BJ (cell line): ENCODE measurements at regions not wholly inside any gene's neighbourhood (a gene's known extent, or its start where the extent isn't known, plus 50 kb on each side); places are given as distances from the start of the nearest gene placed in this dataset.

Experiments
- CTCF ChIA-PET: fragments of 350-600 bp; formaldehyde crosslinking; extraction: SDS; loops from one replicate; lab custom pipeline; 2021; ENCODE audit warnings: antibody characterized with exemption, inconsistent platforms; lab: Yijun Ruan, JAX
- POLR2A ChIA-PET: fragments of 300-600 bp; sonication (Branson Sonifier 250); formaldehyde crosslinking; extraction: SDS; loops from one replicate; lab custom pipeline; 2021; ENCODE audit warnings: antibody characterized with exemption; lab: Charles Lee
- DNase-seq: peaks from one replicate; pipeline ENCODE4 v3.0.0-alpha.2; 2011; ENCODE audit warnings: low read depth
- H3K27me3 ChIP-seq: 2 replicates; pipeline ENCODE4 v1.6.0; 2011; ENCODE audit warnings: low read length; ENCODE audit not compliant: control insufficient read depth, insufficient read depth
- H3K36me3 ChIP-seq: 2 replicates; pipeline ENCODE4 v1.5.1; 2011; ENCODE audit warnings: low read length; ENCODE audit not compliant: control insufficient read depth, insufficient read depth
- H3K4me3 ChIP-seq: 2 replicates; pipeline ENCODE4 v1.5.1; 2011; ENCODE audit warnings: low read depth, mild to moderate bottlenecking, control low read depth, low read length
- CTCF ChIP-seq: IDR thresholded peaks from 2 replicates; pipeline ENCODE4 v1.5.1; 2011; ENCODE audit warnings: low read depth, mild to moderate bottlenecking, control low read depth, inconsistent platforms, low read length, moderate library complexity; ENCODE audit not compliant: insufficient read depth

- POLR2A ChIA-PET = no interaction called here
- no peak overlapping the region for H3K4me3 ChIP-seq
Measured at GRCh38 chr6:104256646-104257045, 603.1 kb downstream of the HACE1 start.

GRCh38 chr6:104253236-104253635 lies 606.5 kb downstream of the HACE1 start:
- Histone ChIP-seq H3K27me3 (no peaks in the 10 kb centered on the region), H3K4me3 (no peak overlapping the region), H3K36me3 (no peaks in the 10 kb centered on the region)
- POLR2A ChIA-PET = no interaction called here
- DNase-seq = no peak
- CTCF ChIA-PET = no interaction called here
- no peak for TF ChIP-seq CTCF

More at GRCh38 chr6:104256646-104257045, 603.1 kb downstream of the HACE1 start:
- DNase-seq = no peak
- Histone ChIP-seq H3K36me3 (no peaks in the 10 kb centered on the region), H3K27me3 (no peaks in the 10 kb centered on the region)
- CTCF ChIA-PET = interaction anchor here (0.9 kb wide), 1 partner anchor 12 kb away, joined by 3 read pairs; no protein-coding TSS in a partner anchor
- TF ChIP-seq CTCF = no peak

- Histone ChIP-seq H3K4me3 (no peak overlapping the region), H3K36me3 (no peaks in the 10 kb centered on the region), H3K27me3 (no peaks in the 10 kb centered on the region)
- DNase-seq = no peak
- ChIA-PET POLR2A (no interaction called here), CTCF (no interaction called here)
- no peak for TF ChIP-seq CTCF
Measured at GRCh38 chr6:104252276-104252675, 607.4 kb downstream of the HACE1 start.

GRCh38 chr6:104251651-104252050 lies 608.1 kb downstream of the HACE1 start:
- ChIA-PET CTCF (no interaction called here), POLR2A (no interaction called here)
- H3K27me3 ChIP-seq = no peaks in the 10 kb centered on the region
- no peaks in the 10 kb centered on the region for H3K36me3 ChIP-seq
- no peak for TF ChIP-seq CTCF
- DNase-seq = no peak
- no peak overlapping the region for H3K4me3 ChIP-seq

- TF ChIP-seq CTCF = no peak
- ChIA-PET POLR2A (no interaction called here), CTCF (interaction anchor here (0.7 kb wide), 1 partner anchor 85 kb away, joined by 3 read pairs; no protein-coding TSS in a partner anchor)
- DNase-seq = no peak
- Histone ChIP-seq H3K4me3 (no peak overlapping the region), H3K36me3 (no peaks in the 10 kb centered on the region), H3K27me3 (no peaks in the 10 kb centered on the region)
Measured at GRCh38 chr6:104240865-104241264, 618.9 kb downstream of the HACE1 start.
